ENCODE measurements at regions not wholly inside any gene's neighbourhood (a gene's known extent, or its start where the extent isn't known, plus 50 kb on each side); places are given as distances from the start of the nearest gene placed in this dataset.

GRCh38 chr1:163614361-163614760, 292.6 kb downstream of the NUF2 start:
- TF ChIP-seq, protein P1, sequence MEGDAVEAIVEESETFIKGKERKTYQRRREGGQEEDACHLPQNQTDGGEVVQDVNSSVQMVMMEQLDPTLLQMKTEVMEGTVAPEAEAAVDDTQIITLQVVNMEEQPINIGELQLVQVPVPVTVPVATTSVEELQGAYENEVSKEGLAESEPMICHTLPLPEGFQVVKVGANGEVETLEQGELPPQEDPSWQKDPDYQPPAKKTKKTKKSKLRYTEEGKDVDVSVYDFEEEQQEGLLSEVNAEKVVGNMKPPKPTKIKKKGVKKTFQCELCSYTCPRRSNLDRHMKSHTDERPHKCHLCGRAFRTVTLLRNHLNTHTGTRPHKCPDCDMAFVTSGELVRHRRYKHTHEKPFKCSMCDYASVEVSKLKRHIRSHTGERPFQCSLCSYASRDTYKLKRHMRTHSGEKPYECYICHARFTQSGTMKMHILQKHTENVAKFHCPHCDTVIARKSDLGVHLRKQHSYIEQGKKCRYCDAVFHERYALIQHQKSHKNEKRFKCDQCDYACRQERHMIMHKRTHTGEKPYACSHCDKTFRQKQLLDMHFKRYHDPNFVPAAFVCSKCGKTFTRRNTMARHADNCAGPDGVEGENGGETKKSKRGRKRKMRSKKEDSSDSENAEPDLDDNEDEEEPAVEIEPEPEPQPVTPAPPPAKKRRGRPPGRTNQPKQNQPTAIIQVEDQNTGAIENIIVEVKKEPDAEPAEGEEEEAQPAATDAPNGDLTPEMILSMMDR (IDR thresholded peaks at IDR 0.05 in 4 of 5, conservative IDR thresholded peaks at IDR 0.05 in 1 of 5), result no peak
- TF ChIP-seq POLR2A (IDR thresholded peaks at IDR 0.05), result no peak

Measured in gastrocnemius medialis (tissue), 4 donors.